Colonic mucosa (tissue), 4 donors: ENCODE measurements at regions not wholly inside any gene's neighbourhood (a gene's known extent, or its start where the extent isn't known, plus 50 kb on each side); places are given as distances from the start of the nearest gene placed in this dataset.

Source experiments
- DNase-seq: peaks from one replicate; pipeline ENCODE4 v3.0.0-alpha.2; 2020
- H3K27ac ChIP-seq: fragments of 200-600 bp; one replicate; pipeline ENCODE4 v1.8.0; 2021
- H3K27me3 ChIP-seq: fragments of 200-600 bp; one replicate; pipeline ENCODE4 v1.8.0; 2021
- H3K36me3 ChIP-seq: fragments of 200-600 bp; one replicate; pipeline ENCODE4 v1.8.0; 2021
- H3K4me1 ChIP-seq: fragments of 200-600 bp; one replicate; pipeline ENCODE4 v1.8.0; 2021; ENCODE audit warnings: mild to moderate bottlenecking
- H3K4me3 ChIP-seq: fragments of 200-600 bp; one replicate; pipeline ENCODE4 v1.8.0; 2021
- H3K9ac ChIP-seq, 2 donors: one replicate each; pipeline ENCODE4 v1.7.0; 2013; ENCODE audit warnings: control low read depth in 2 of 2, low read depth in 2 of 2, low read length in 2 of 2
- H3K9me3 ChIP-seq: fragments of 200-600 bp; one replicate; pipeline ENCODE4 v1.8.0; 2021
- intact Hi-C: fragments of 100-400 bp; cut with DNase I; formaldehyde crosslinking; loops from one replicate; pipeline ENCODE4 v1.14.1; 2022
- TF ChIP-seq, protein P1 (sequence below): fragments of 200-600 bp; IDR thresholded peaks from one replicate; pipeline ENCODE4 v1.8.0; 2022; ENCODE audit warnings: antibody characterized with exemption, mild to moderate bottlenecking
- donor health status: healthy.
- donor health status: DM: no; HTN: no; CAD: no.
- donor health status: DM: no; HTN: no; CAD: no.

DNA sequence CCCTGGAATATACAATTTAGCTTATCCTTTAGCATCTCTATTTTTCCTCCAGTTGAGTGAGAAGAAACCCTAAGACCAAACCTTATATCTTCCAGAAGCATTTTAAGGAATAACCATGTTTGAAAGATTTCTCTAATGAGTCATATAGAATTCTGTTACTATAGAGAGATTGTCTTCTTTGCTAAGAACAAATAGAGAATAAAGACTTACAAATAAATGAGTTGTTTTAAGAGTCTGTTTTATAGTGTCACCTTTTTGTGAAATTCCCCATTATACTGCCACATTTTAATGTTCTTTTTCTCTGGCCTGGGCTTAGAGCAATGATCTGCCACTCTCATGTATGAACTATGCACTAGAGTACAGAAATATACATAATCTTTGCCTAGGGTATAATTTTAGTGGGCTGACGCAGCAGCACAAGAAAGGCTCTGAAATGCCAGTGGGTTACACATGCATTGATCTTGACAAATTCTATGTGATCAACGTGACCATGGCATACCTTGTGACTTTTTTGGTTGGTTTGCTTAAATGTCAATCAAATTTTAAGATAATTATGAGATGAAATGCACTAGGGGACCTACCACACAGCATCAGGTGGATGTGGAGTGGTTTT lies 145.1 kb upstream of the MKLN1 start:
- DNase-seq, result no peak
- Histone ChIP-seq H3K4me3 (no peak overlapping the region), H3K36me3 (no peaks in the 10 kb centered on the region), H3K4me1 (no peaks in the 10 kb centered on the region), H3K9ac (no peak overlapping the region), H3K27ac (no peak overlapping the region), H3K27me3 (no peaks in the 10 kb centered on the region), H3K9me3 (no peaks in the 10 kb centered on the region)
- intact Hi-C loops, result no loop called here
- TF ChIP-seq, protein P1, sequence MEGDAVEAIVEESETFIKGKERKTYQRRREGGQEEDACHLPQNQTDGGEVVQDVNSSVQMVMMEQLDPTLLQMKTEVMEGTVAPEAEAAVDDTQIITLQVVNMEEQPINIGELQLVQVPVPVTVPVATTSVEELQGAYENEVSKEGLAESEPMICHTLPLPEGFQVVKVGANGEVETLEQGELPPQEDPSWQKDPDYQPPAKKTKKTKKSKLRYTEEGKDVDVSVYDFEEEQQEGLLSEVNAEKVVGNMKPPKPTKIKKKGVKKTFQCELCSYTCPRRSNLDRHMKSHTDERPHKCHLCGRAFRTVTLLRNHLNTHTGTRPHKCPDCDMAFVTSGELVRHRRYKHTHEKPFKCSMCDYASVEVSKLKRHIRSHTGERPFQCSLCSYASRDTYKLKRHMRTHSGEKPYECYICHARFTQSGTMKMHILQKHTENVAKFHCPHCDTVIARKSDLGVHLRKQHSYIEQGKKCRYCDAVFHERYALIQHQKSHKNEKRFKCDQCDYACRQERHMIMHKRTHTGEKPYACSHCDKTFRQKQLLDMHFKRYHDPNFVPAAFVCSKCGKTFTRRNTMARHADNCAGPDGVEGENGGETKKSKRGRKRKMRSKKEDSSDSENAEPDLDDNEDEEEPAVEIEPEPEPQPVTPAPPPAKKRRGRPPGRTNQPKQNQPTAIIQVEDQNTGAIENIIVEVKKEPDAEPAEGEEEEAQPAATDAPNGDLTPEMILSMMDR, result no peak

DNA sequence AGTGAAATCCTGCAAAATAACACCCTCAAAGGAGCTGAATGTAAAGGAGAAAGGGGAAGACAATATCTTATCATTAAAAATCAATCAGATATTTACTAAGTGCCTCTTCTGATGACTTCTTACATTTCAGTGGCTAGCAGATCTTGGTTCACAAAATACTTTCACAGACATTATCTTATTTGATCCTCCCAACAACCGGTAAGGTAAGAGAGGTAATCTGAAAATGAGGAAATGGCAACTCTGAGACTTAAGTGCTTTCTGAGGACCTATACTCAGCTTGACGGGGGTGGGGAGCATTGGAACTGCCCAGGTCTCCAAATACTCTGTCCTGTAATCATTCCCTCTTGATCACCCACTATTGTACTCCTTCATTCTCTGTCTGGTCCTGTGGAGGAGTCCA lies 144.6 kb upstream of the MKLN1 start:
- TF ChIP-seq, protein P1, result no peak
- Histone ChIP-seq H3K27me3 (no peaks in the 10 kb centered on the region), H3K4me3 (no peak overlapping the region), H3K27ac (no peak overlapping the region), H3K36me3 (no peaks in the 10 kb centered on the region), H3K4me1 (no peaks in the 10 kb centered on the region), H3K9me3 (no peaks in the 10 kb centered on the region), H3K9ac (no peak overlapping the region)
- intact Hi-C loops, result no loop called here
- DNase-seq, result no peak

DNA sequence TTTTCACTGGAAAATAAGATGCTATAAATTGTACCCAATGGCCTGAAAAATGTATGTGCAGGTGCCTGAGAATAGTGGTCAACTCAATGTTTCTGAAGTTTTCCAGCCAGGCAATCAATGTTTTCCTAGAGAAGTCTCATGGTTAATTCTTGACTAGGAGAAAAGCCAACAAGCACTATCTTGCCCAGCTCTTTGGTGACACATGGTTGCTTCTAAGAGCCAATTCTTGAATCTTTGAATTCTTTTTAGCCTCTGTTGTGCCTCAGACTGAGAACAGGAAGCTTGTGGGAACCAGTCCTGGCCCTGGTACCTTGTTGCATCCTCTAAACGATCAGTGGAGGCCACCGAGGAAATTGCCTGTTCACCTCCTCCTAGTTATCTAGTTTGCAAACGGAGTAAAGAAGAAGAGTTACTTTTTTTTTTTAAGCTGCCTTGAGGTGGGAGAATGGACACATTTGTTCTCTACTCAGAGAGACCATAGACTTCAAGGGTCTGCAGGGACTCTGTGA lies 144.0 kb upstream of the MKLN1 start:
- no peak for DNase-seq
- no peak overlapping the region for H3K4me3 ChIP-seq
- TF ChIP-seq, protein P1, result no peak

DNA sequence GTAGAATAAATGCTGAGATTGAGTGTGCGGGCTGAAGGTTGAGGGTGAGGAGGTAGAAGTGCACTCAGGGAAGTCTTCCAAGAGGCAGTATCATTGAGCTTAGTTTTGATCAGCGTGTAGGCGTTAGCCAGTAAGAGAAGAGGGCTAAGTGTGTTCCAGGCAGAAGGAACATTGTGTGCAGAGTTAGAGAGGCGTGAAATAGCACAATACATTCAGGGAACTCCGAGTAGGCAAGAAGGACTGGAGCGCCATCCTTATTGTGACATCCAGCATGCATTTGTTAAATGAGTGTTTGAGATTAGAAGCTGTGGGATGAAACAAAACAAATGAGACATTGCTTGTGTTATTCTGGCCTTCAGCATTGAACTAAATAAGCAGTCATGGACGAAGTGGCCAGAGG lies 140.9 kb upstream of the MKLN1 start:
- no peak overlapping the region for H3K9ac ChIP-seq
- H3K4me1 ChIP-seq, result no peaks in the 10 kb centered on the region
- H3K27me3 ChIP-seq, result no peaks in the 10 kb centered on the region
- H3K4me3 ChIP-seq, result no peak overlapping the region
- intact Hi-C loops, result no loop called here
- TF ChIP-seq, protein P1, result no peak
- H3K36me3 ChIP-seq, result no peaks in the 10 kb centered on the region
- no peaks in the 10 kb centered on the region for H3K9me3 ChIP-seq
- no peak for DNase-seq
- H3K27ac ChIP-seq, result no peak overlapping the region

More for the DNA sequence above, 144.0 kb upstream of the MKLN1 start:
- no peaks in the 10 kb centered on the region for H3K36me3 ChIP-seq
- no peak overlapping the region for H3K27ac ChIP-seq
- no peaks in the 10 kb centered on the region for H3K9me3 ChIP-seq
- H3K27me3 ChIP-seq, result no peaks in the 10 kb centered on the region
- intact Hi-C loops, result no loop called here
- no peak overlapping the region for H3K9ac ChIP-seq
- H3K4me1 ChIP-seq, result no peaks in the 10 kb centered on the region

DNA sequence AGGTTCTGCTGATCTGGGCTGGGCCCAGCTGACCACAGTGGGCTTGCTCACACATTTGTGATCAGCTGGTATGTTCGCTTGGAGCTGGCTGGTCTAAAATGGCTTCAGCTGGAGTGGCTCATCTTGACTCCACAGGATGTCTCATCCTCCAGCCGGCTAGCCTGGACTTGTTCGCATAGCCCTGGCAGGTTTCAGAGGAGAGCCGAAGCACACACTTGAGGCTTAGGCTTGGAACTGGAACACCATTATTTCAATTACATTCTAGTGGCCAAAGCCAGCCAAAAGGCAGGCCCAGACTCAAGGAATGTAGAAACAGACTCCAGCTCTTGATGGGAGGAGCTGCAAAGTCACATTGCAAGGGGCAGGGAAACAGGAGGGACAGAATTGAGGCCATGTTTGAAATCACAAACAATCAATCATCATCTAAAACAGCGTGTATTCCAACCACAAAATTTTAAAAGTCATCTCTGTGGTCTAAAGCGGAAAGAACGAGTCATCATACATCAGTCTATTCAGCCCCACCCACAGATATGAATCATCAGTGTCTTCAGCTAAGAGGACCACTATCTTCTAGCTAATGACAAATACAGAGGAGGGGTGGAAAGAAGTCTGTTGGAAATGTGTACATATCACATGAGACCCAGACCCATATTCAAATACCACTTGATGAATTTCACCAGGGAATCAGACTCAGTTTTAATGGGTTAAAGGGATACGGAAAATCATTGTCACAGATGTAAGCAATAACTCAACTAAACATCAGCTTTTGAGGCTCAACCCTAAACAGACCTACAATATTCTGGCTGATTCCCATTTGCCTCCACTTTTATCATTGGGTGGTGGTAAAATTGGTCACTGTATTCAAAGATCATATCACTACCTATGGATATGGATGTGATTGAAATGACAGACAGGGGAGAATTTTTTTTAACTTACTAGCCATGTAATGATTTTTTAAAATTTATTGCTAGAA lies 139.0 kb upstream of the MKLN1 start:
- intact Hi-C loops, result no loop called here
- no peak overlapping the region for H3K9ac ChIP-seq
- no peaks in the 10 kb centered on the region for H3K9me3 ChIP-seq
- TF ChIP-seq, protein P1, result no peak
- no peaks in the 10 kb centered on the region for H3K4me1 ChIP-seq
- H3K4me3 ChIP-seq, result no peak overlapping the region
- no peaks in the 10 kb centered on the region for H3K36me3 ChIP-seq
- H3K27ac ChIP-seq, result no peak overlapping the region
- H3K27me3 ChIP-seq, result no peaks in the 10 kb centered on the region
- DNase-seq, result no peak
